MM.1S (cell line): ENCODE measurements at regions not wholly inside any gene's neighbourhood (a gene's known extent, or its start where the extent isn't known, plus 50 kb on each side); places are given as distances from the start of the nearest gene placed in this dataset.

ENCODE experiments used
- EZH2 ChIP-seq: fragments of 300-600 bp; sonication (generic); optimal IDR thresholded peaks from 2 replicates; pipeline ENCODE3; 2017; ENCODE audit warnings: low read depth, mild to moderate bottlenecking, antibody characterized with exemption, low read length, mixed read lengths
- TF ChIP-seq, protein P1 (sequence below): fragments of 300-600 bp; sonication (generic); IDR thresholded peaks from 2 replicates; pipeline ENCODE4 v1.5.1; 2016; ENCODE audit warnings: antibody characterized with exemption, low read length, mixed read lengths

GRCh38 chr14:50028458-50028857 is 87.9 kb downstream of the VCPKMT start:
- TF ChIP-seq, protein P1, sequence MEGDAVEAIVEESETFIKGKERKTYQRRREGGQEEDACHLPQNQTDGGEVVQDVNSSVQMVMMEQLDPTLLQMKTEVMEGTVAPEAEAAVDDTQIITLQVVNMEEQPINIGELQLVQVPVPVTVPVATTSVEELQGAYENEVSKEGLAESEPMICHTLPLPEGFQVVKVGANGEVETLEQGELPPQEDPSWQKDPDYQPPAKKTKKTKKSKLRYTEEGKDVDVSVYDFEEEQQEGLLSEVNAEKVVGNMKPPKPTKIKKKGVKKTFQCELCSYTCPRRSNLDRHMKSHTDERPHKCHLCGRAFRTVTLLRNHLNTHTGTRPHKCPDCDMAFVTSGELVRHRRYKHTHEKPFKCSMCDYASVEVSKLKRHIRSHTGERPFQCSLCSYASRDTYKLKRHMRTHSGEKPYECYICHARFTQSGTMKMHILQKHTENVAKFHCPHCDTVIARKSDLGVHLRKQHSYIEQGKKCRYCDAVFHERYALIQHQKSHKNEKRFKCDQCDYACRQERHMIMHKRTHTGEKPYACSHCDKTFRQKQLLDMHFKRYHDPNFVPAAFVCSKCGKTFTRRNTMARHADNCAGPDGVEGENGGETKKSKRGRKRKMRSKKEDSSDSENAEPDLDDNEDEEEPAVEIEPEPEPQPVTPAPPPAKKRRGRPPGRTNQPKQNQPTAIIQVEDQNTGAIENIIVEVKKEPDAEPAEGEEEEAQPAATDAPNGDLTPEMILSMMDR, result no peak
- TF ChIP-seq EZH2, result no peak
